HepG2 (cell line): ENCODE measurements at regions not wholly inside any gene's neighbourhood (a gene's known extent, or its start where the extent isn't known, plus 50 kb on each side); places are given as distances from the start of the nearest gene placed in this dataset.
"Not testable (repeated sequence)": the region's sequence is repeated elsewhere in the genome, so short reads cannot be mapped to it uniquely, and the experiment has no call there.

ENCODE experiments used
- ATAC-seq: fragments of 200-7000 bp; cut with Tn5 transposase; 3 replicates; pipeline ENCODE4 v1.9.1; 2020; ENCODE audit warnings: mild to moderate bottlenecking, moderate library complexity
- BruUV-seq: library from RNA; stranded (reverse); fragments of 400-500 nt; replicated peaks from 2 replicates; lab custom pipeline; 2021; lab: Mats Ljungman, UMichigan
- CTCF ChIA-PET: fragments of 300-600 bp; formaldehyde crosslinking; extraction: SDS; loops from one replicate; lab custom pipeline; 2021; ENCODE audit warnings: low total read pairs, inconsistent platforms, low intra/inter-chr PET ratio; lab: Yijun Ruan, JAX
- POLR2A ChIA-PET: fragments of 350-600 bp; sonication (Branson Sonifier 250); formaldehyde crosslinking; loops from one replicate; lab custom pipeline; 2020; ENCODE audit warnings: antibody characterized with exemption, inconsistent platforms; lab: Yijun Ruan, JAX
- DNase-seq: peaks from one replicate; pipeline ENCODE4 v3.0.0-alpha.2; 2015; ENCODE audit warnings: low spot score
- FAIRE-seq: peaks from 3 replicates; lab custom pipeline; 2011; peaks lifted over from hg19 to GRCh38; lab: Jason Lieb, UNC
- H2AFZ ChIP-seq: one replicate; pipeline ENCODE4 v1.6.1; 2011; ENCODE audit warnings: low read length, inconsistent platforms
- H3K27ac ChIP-seq: fragments of 300-600 bp; 3 replicates; pipeline ENCODE4 v1.8.0; 2011; ENCODE audit warnings: mixed run types, mild to moderate bottlenecking, mixed read lengths, low read length, inconsistent platforms; ENCODE audit not compliant: insufficient read depth; ENCODE audit errors: extremely low read length
- H3K27me3 ChIP-seq, 2 experiments: fragments of 200-600 bp in 1 of 2; 2 replicates in 1 of 2; 3 replicates in 1 of 2; pipeline versions ENCODE4 v1.6.0 to v1.8.0; 2011; ENCODE audit warnings: low read length in 2 of 2, mild to moderate bottlenecking in 2 of 2, moderate library complexity in 2 of 2, inconsistent platforms in 1 of 2; ENCODE audit not compliant: insufficient read depth in 2 of 2, control insufficient read depth in 1 of 2
- H3K36me3 ChIP-seq, 2 experiments: fragments of 200-600 bp in 1 of 2; replicated peaks in 1 of 2; 2 replicates in 1 of 2; 3 replicates in 1 of 2; pipeline versions ENCODE4 v1.5.1 to v1.8.0; 2011; ENCODE audit warnings: low read length in 2 of 2, inconsistent platforms in 1 of 2; ENCODE audit not compliant: insufficient read depth in 2 of 2, control insufficient read depth in 1 of 2
- H3K4me1 ChIP-seq: 2 replicates; pipeline ENCODE4 v1.5.1; 2012; ENCODE audit warnings: low read length, inconsistent platforms; ENCODE audit not compliant: insufficient read depth
- H3K4me2 ChIP-seq: 2 replicates; pipeline ENCODE4 v1.6.0; 2011; ENCODE audit warnings: low read depth, low read length, inconsistent platforms
- H3K4me3 ChIP-seq, 3 experiments: fragments of 200-600 bp in 1 of 3; sonication (generic), shearing (Covaris generic) in 1 of 3; replicated peaks in 1 of 3; 2 replicates each; pipeline ENCODE4 v1.5.1; 2011 to 2016; ENCODE audit warnings: low read length in 3 of 3, inconsistent platforms in 2 of 3, low read depth in 2 of 3, mild to moderate bottlenecking in 2 of 3, control low read depth in 1 of 3, mixed read lengths in 1 of 3; ENCODE audit not compliant: insufficient read depth in 1 of 3
- H3K79me2 ChIP-seq: one replicate; pipeline ENCODE4 v1.6.1; 2011; ENCODE audit warnings: low read length, inconsistent platforms; ENCODE audit not compliant: insufficient read depth
- H3K9ac ChIP-seq: 2 replicates; pipeline ENCODE4 v1.6.0; 2011; ENCODE audit warnings: mild to moderate bottlenecking, low read depth, low read length, inconsistent platforms; ENCODE audit not compliant: insufficient read depth
- H3K9me3 ChIP-seq: 2 replicates; pipeline ENCODE4 v1.5.1; 2012; ENCODE audit warnings: mild to moderate bottlenecking, low read length
- H4K20me1 ChIP-seq: 2 replicates; pipeline ENCODE4 v1.6.0; 2011; ENCODE audit warnings: inconsistent platforms, mild to moderate bottlenecking, low read length, moderate library complexity; ENCODE audit not compliant: insufficient read depth
- ZSCAN12 ChIP-seq: sonication (generic); formaldehyde crosslinking; IDR thresholded peaks from 2 replicates; pipeline ENCODE4 v1.9.0; 2021; ENCODE audit warnings: mild to moderate bottlenecking, missing genetic modification reagents
- WGBS: methylation state at CpG from one replicate; pipeline ENCODE4 v1.1.6; 2017; ENCODE audit warnings: low lambda C conversion rate; 5-methylcytosine and 5-hydroxymethylcytosine counted together
- in situ Hi-C: cut with HindIII; loops from 2 replicates; pipeline ENCODE4 v1.10.0; 2017; ENCODE audit warnings: low pct_unique_long_range_greater_than_20kb; ENCODE audit not compliant: extremely low pct_ligation_motif_present
- intact Hi-C: fragments of 100-400 bp; cut with micrococcal nuclease; formaldehyde crosslinking; loops from one replicate; pipeline ENCODE4 v1.10.0; 2022; ENCODE audit not compliant: unreplicated experiment
- TF ChIP-seq, protein P1 (sequence below): sonication (generic); formaldehyde crosslinking; IDR thresholded peaks from 2 replicates; pipeline ENCODE4 v1.5.0; 2020; ENCODE audit warnings: missing genetic modification reagents
- TF ChIP-seq, protein P2 (sequence below), 2 experiments: fragments of 450-650 bp in 1 of 2; sonication (generic) in 1 of 2; formaldehyde crosslinking; IDR thresholded peaks; 2 replicates each; pipeline versions ENCODE4 v1.5.0 to v1.8.0; 2020 to 2022; ENCODE audit warnings: mild to moderate bottlenecking in 1 of 2, missing genetic modification reagents in 1 of 2

DNA sequence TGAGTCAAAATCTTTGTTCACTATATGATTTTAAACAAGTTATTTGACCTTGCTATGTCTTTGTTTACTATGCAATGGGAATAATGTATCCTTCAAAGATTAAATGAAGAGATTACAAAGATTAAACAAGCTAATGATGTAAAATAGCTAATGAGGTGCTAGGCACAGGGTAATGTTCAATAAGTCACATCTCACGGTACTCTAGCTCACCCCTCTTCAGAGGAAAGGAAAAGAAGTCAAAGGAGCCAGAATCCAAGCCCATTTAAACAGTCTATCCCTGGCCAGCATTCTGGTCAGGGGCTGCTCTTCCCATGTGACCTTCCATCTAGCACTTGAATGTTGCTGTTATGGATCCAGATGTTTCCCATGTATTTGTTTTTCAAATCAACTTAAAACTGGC lies 412.4 kb upstream of the CAMK1G start:
- CTCF ChIA-PET: no interaction called here
- H3K27me3 ChIP-seq: no peaks in the 10 kb centered on the region

DNA sequence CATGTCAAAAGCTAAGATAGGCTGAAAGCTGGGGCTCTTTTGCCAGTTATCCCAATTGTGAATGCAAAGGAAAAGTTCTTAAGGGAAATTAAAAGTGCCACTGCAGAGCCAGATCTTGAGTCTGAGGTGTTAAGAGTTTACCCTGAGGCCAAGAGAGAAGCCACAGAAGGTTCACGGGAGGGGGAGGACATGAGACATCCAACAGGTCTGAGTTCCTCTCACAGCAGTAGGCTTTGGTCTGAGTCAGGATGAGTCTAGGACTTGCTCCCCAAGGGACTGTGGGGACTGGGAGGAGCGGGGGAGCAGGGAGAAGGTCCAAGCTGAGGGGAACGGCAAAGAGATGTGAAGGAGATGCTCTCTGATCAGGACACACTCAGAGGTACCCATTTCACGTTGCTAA lies 411.2 kb upstream of the CAMK1G start:
- Histone ChIP-seq H2AFZ (no peak overlapping the region), H3K4me3 (no peak overlapping the region), H3K9ac (no peak overlapping the region), H3K36me3 (no peaks in the 10 kb centered on the region), H3K27ac (no peak overlapping the region), H3K27me3 (no peaks in the 10 kb centered on the region), H3K4me1 (no peaks in the 10 kb centered on the region), H3K79me2 (no peaks in the 10 kb centered on the region), H3K4me2 (no peak overlapping the region), H3K9me3 (peaks cover 72% of the 10 kb centered on the region), H4K20me1 (no peaks in the 10 kb centered on the region)
- 5% methylated on average over 4 of the region's 4 CpGs for WGBS
- in situ Hi-C loops (no loop called here), intact Hi-C loops (no loop called here)
- no peak for ATAC-seq
- ChIA-PET CTCF (no interaction called here), POLR2A (no interaction called here)
- TF ChIP-seq, protein P1, sequence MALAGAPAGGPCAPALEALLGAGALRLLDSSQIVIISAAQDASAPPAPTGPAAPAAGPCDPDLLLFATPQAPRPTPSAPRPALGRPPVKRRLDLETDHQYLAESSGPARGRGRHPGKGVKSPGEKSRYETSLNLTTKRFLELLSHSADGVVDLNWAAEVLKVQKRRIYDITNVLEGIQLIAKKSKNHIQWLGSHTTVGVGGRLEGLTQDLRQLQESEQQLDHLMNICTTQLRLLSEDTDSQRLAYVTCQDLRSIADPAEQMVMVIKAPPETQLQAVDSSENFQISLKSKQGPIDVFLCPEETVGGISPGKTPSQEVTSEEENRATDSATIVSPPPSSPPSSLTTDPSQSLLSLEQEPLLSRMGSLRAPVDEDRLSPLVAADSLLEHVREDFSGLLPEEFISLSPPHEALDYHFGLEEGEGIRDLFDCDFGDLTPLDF: no peak
- FAIRE-seq: no peak
- DNase-seq: no peak
- BruUV-seq: no TSS peak

More for the DNA sequence above, 412.4 kb upstream of the CAMK1G start:
- WGBS: 0% methylated on average over 1 of the region's 1 CpG
- FAIRE-seq (no peak), DNase-seq (no peak), ATAC-seq (no peak)
- H3K4me1 ChIP-seq: no peaks in the 10 kb centered on the region
- H2AFZ ChIP-seq: no peak overlapping the region
- H3K4me2 ChIP-seq: no peak overlapping the region
- H3K27ac ChIP-seq: no peak overlapping the region
- POLR2A ChIA-PET: no interaction called here
- no TSS peak for BruUV-seq
- no peaks in the 10 kb centered on the region for H4K20me1 ChIP-seq
- H3K4me3 ChIP-seq: no peak overlapping the region
- intact Hi-C loops (no loop called here), in situ Hi-C loops (no loop called here)
- no peak for TF ChIP-seq ZSCAN12 (CRISPR knock-in tag)
- TF ChIP-seq, protein P2, sequence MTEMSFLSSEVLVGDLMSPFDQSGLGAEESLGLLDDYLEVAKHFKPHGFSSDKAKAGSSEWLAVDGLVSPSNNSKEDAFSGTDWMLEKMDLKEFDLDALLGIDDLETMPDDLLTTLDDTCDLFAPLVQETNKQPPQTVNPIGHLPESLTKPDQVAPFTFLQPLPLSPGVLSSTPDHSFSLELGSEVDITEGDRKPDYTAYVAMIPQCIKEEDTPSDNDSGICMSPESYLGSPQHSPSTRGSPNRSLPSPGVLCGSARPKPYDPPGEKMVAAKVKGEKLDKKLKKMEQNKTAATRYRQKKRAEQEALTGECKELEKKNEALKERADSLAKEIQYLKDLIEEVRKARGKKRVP (CRISPR knock-in tag; IDR thresholded peaks at IDR 0.05): no peak
- H3K9me3 ChIP-seq: peaks cover 68% of the 10 kb centered on the region
- no peaks in the 10 kb centered on the region for H3K36me3 ChIP-seq
- no peak overlapping the region for H3K9ac ChIP-seq
- H3K79me2 ChIP-seq: no peaks in the 10 kb centered on the region

DNA sequence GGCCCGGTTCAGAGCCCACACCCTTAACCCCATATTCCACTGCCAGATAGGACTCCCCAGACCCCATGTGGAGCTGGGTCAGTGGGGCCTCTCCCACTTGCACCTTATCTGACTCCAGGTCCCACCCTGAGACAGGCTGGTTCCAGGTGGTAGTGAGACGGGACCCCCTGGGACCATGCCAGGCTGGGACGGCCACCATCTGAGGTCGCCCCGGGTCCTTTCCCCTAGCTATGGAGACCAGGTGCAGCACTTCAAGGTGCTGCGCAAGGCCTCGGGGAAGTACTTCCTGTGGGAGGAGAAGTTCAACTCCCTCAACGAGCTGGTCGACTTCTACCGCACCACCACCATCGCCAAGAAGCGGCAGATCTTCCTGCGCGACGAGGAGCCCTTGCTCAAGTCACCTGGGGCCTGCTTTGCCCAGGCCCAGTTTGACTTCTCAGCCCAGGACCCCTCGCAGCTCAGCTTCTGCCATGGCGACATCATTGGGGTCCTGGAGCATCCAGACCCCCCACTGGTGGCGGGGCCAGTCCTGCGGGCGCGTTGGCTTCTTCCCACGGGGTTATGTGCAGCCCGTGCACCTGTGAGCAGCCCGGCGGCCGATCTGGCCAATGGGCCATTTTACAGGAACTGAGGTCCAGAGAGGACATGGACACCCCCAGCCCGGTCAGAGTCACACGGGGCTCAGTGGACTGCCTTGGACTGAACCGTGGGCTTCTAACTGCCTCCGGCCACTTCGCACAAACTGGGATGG lies 410.5 kb upstream of the CAMK1G start:
- POLR2A ChIA-PET, H2AFZ ChIP-seq, CTCF ChIA-PET, H3K4me3 ChIP-seq, H3K79me2 ChIP-seq, H3K36me3 ChIP-seq, H3K4me2 ChIP-seq, H3K9ac ChIP-seq, DNase-seq, H3K4me1 ChIP-seq, BruUV-seq, H3K27ac ChIP-seq, ATAC-seq, in situ Hi-C loops, H4K20me1 ChIP-seq, FAIRE-seq, H3K27me3 ChIP-seq, intact Hi-C loops: not testable (repeated sequence)
- H3K9me3 ChIP-seq: peaks cover 73% of the 10 kb centered on the region
- WGBS: 72% methylated on average over 11 of the region's 31 CpGs
